Kidney glomerular epithelial cell (primary cell): ENCODE measurements at regions not wholly inside any gene's neighbourhood (a gene's known extent, or its start where the extent isn't known, plus 50 kb on each side); places are given as distances from the start of the nearest gene placed in this dataset.
"Not testable (repeated sequence)": the region's sequence is repeated elsewhere in the genome, so short reads cannot be mapped to it uniquely, and the experiment has no call there.

Experiments used
- DNase-seq: peaks from one replicate; lab custom pipeline; 2025; lab: John Stamatoyannopoulos, UW

- DNase-seq, result peak; percentile 0
Measured at GRCh38 chrX:51148848-51149247, 183.8 kb upstream of the NUDT10 start.

GRCh38 chrX:51151734-51152133 is 180.9 kb upstream of the NUDT10 start:
- peak; percentile 3 for DNase-seq

GRCh38 chrX:51155157-51155556 is 177.5 kb upstream of the NUDT10 start:
- no peak for DNase-seq

GRCh38 chrX:51155566-51155965 is 177.1 kb upstream of the NUDT10 start:
- DNase-seq, result no peak

- no peak for DNase-seq
Measured at GRCh38 chrX:51158231-51158630, 174.4 kb upstream of the NUDT10 start.

- not testable (repeated sequence) for DNase-seq
Measured at GRCh38 chrX:51159378-51159777, 173.2 kb upstream of the NUDT10 start.

- DNase-seq, result no peak
Measured at GRCh38 chrX:51163730-51164129, 168.9 kb upstream of the NUDT10 start.

GRCh38 chrX:51178356-51178900 is 154.2 kb upstream of the NUDT10 start:
- not testable (repeated sequence) for DNase-seq

GRCh38 chrX:51179805-51180204 is 152.8 kb upstream of the NUDT10 start:
- not testable (repeated sequence) for DNase-seq

GRCh38 chrX:51182545-51182944 is 150.1 kb upstream of the NUDT10 start:
- DNase-seq, result no peak

- DNase-seq, result no peak
Measured at GRCh38 chrX:51192104-51192503, 140.5 kb upstream of the NUDT10 start.

- no peak for DNase-seq
Measured at GRCh38 chrX:51215266-51215665, 117.4 kb upstream of the NUDT10 start.

- no peak for DNase-seq
Measured at GRCh38 chrX:51215856-51216255, 116.8 kb upstream of the NUDT10 start.

- DNase-seq, result no peak
Measured at GRCh38 chrX:51242212-51242611, 90.4 kb upstream of the NUDT10 start.

GRCh38 chrX:51257490-51257889 is 75.1 kb upstream of the NUDT10 start:
- DNase-seq, result no peak

GRCh38 chrX:51262271-51262670 is 70.4 kb upstream of the NUDT10 start:
- DNase-seq, result not testable (repeated sequence)

GRCh38 chrX:51272638-51273037 is 60.0 kb upstream of the NUDT10 start:
- DNase-seq, result no peak

- DNase-seq, result no peak
Measured at GRCh38 chrX:51281758-51282318, 50.8 kb upstream of the NUDT10 start.
